Middle frontal gyrus (tissue), 1 donor: ENCODE measurements at regions not wholly inside any gene's neighbourhood (a gene's known extent, or its start where the extent isn't known, plus 50 kb on each side); places are given as distances from the start of the nearest gene placed in this dataset.
A peak's percentile ranks its signal among the peaks of the same experiment; 100 is the strongest.

Experiments
- DNase-seq: peaks from one replicate; pipeline ENCODE4 v3.0.0-alpha.2; 2015; ENCODE audit warnings: low spot score; ENCODE audit errors: extremely low spot score

- DNase-seq, result no peak
Observed at GRCh38 chr5:74069741-74070140, 443.7 kb downstream of the ARHGEF28 start.

GRCh38 chr5:74067748-74068541, 441.9 kb downstream of the ARHGEF28 start:
- DNase-seq, result no peak

DNA sequence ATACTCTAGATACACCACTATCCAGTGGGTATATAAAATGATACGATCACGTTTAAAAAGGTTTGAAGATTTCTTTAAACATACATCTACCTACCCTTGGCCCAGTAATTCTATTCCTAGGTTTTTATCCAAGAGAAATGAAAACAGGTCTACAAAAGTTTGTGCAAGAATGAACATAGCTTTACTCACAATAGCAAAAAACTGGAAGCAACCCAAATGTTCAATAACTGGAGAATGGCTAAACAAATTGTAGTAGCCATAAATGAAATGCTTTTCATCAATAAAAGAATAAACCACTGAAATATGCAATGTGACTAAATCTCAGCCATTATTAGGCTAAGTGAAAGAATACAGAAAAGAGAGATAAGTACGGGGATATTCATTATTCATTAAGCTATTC, 438.9 kb downstream of the ARHGEF28 start:
- DNase-seq, result no peak

GRCh38 chr5:74064225-74064624, 438.2 kb downstream of the ARHGEF28 start:
- DNase-seq, result no peak

GRCh38 chr5:74063821-74064220, 437.8 kb downstream of the ARHGEF28 start:
- DNase-seq, result no peak

- no peak for DNase-seq
Observed at GRCh38 chr5:74063346-74063745, 437.4 kb downstream of the ARHGEF28 start.

- DNase-seq, result no peak
Observed at GRCh38 chr5:74061292-74061691, 435.3 kb downstream of the ARHGEF28 start.

GRCh38 chr5:74059706-74060105, 433.7 kb downstream of the ARHGEF28 start:
- DNase-seq, result no peak

- no peak for DNase-seq
Observed at GRCh38 chr5:74056789-74057164, 430.8 kb downstream of the ARHGEF28 start.

DNA sequence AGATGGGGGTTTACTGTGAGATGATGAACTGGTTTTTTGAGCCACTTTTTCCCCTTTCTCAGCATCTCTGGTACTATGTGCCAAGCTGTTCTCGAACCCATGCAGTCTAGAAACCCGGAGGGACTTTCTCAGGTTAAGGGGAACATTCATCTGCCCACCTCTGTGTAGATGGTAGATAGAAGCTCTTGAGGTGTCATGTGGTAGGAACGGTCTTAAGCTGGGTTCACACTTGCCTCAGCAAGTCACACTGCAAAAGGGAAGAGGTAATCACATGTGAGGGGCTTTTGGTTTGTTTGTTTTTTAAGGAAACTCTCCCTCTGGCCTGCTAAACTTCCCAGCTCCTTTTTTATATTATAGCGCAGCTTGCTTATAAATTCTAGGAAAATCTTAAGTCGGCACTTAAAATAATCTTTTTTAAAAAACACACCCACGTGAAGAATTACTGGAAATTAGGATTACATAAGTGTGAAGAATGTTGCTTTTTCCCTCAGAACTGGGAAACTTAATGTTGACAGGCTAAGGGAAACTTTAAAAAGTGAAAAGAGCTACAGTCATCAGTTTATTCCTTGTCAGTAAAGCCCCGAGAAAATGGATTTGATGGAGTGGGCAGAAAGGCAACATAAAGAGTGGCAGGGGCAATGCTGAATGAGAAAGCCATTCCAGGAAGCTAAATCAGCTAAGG, 430.3 kb downstream of the ARHGEF28 start:
- no peak for DNase-seq

GRCh38 chr5:74055486-74056106, 429.6 kb downstream of the ARHGEF28 start:
- DNase-seq, result no peak

GRCh38 chr5:74054641-74055421, 428.8 kb downstream of the ARHGEF28 start:
- no peak for DNase-seq

DNA sequence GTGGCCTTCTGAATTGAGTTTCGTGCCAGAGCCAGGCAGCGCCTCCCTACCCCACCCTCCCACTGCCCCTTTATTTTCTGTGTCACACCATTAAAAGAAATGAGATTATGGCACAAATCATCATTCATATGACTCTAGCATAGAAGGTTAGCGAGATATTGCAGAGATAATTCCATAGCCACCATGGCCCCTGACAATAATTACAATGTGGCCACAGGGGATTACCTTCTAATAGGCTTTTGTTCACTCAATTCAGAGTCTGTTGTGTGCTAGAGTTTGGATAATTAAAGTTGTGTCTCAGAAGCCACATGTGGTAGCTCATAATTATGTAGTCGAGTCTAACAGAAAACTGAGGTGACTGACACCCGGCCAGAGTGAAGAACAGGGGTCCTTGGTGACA, 428.1 kb downstream of the ARHGEF28 start:
- DNase-seq, result no peak

GRCh38 chr5:74052441-74053221, 426.6 kb downstream of the ARHGEF28 start:
- DNase-seq, result no peak

DNA sequence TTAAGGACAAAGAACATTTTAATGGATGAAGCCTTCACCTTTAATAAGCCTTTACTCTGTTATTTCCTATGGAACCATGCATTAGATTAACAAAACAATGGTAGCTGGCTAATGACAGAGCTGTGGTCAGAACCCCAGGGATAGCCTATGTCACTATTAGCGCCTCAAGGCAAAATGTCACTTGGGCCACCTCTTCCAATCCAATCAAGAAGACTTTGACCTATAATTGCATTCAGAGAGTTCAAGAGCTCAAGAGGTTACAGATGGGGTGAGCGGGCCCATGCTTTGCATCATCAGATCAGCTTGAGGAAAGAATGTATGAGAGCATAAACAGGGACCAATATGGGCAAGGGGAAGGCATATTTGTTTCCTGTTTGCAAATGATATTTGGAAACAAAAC, 425.1 kb downstream of the ARHGEF28 start:
- DNase-seq, result no peak

- DNase-seq, result no peak
Observed at GRCh38 chr5:74044936-74045335, 418.9 kb downstream of the ARHGEF28 start.

DNA sequence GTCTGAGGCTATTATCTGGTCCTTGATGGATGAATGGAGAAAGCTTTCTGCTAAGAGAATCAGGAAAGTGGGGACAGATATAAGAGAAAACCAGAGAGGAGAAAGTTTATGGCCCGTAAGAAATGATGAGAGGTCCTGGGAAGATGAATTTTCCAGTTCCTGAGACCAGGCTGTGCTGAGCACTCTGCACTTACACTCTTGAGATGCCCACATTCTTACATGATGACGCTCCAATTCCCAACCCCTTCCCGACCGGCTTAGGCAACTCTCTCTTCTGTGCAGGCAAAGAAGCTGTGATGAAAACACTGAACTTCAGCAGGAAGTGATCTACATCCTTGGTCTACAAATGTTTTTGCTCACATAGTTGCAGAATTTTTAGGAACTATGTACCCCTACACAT, 417.0 kb downstream of the ARHGEF28 start:
- DNase-seq, result no peak

DNA sequence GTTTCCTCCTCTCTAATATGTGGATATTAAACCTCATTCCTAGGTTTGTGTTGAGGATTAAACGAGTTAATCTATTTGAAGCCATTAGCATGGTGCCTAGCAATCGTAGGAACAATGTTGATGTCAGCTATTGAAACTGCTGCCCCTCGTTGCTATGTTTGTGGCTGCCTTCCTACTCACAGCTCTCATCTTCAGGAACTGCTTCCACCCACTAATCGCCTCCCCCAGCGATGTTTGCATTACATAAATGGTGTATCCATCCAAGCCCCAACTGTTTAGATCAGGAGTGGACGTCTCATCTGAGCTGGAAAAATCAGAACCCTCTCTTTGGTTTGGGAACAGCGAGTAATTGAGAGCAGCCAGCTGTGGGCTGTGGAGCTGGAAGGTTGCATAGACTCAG, 416.6 kb downstream of the ARHGEF28 start:
- peak; percentile 43 for DNase-seq

DNA sequence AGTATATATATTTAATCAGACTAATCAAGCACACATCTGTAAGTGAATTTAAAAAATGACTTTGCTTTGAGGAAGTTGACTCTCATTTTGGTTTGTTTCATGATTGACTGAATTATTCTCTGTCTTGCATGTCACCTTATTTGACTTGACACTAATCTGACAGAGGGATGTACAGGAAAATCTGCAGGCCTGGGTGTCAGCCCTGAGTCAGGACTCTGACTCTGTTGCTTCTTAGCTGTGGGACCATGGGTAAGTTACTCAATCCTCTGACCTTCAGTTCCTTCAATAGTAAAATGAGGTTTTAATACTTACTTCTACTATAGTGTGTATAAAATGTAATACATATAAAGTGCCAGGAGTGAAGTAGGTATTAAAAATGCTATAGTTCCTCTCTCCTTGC, 415.9 kb downstream of the ARHGEF28 start:
- no peak for DNase-seq

- no peak for DNase-seq
Observed at GRCh38 chr5:74040811-74041491, 415.0 kb downstream of the ARHGEF28 start.
